Activated T-cell treated with anti-CD3 and anti-CD28 coated beads, Interleukin-2, amount 50 U/mL, for 72 hours (primary cell): ENCODE measurements at regions not wholly inside any gene's neighbourhood (a gene's known extent, or its start where the extent isn't known, plus 50 kb on each side); places are given as distances from the start of the nearest gene placed in this dataset.

Experiments
- ATAC-seq, 2 donors: fragments of 150-1000 bp; cut with Tn5 transposase; replicated peaks in 1 of 2; 2 replicates each; pipeline ENCODE4 v1.10.0; 2021; ENCODE audit warnings: moderate library complexity in 2 of 2, mild to moderate bottlenecking in 1 of 2
- DNase-seq, 2 donors: peaks; one replicate each; pipeline ENCODE4 v3.0.0; 2021 to 2022; ENCODE audit warnings: mixed read lengths in 1 of 2
- H3K27ac Mint-ChIP-seq: one replicate; pipeline ENCODE4 v1.8.0; 2022; ENCODE audit warnings: mild to moderate bottlenecking, moderate library complexity, mixed read lengths
- H3K27me3 Mint-ChIP-seq: one replicate; pipeline ENCODE4 v1.8.0; 2022; ENCODE audit warnings: low read depth, mixed read lengths
- H3K36me3 Mint-ChIP-seq, 2 donors: one replicate each; pipeline ENCODE4 v1.8.0; 2022; ENCODE audit warnings: mixed read lengths in 2 of 2, mild to moderate bottlenecking in 1 of 2; ENCODE audit not compliant: insufficient read depth in 2 of 2
- H3K4me1 Mint-ChIP-seq: one replicate; pipeline ENCODE4 v1.8.0; 2022; ENCODE audit warnings: low read depth, mixed read lengths
- H3K4me3 Mint-ChIP-seq, 2 donors: one replicate each; pipeline ENCODE4 v1.8.0; 2022; ENCODE audit warnings: mild to moderate bottlenecking in 2 of 2, mixed read lengths in 2 of 2, moderate library complexity in 2 of 2
- H3K9me3 Mint-ChIP-seq, 2 donors: one replicate each; pipeline ENCODE4 v1.8.0; 2022; ENCODE audit warnings: mixed read lengths in 2 of 2

GRCh38 chr3:27978440-27978839, 256.3 kb upstream of the EOMES start:
- no peak overlapping the region for H3K4me3 Mint-ChIP-seq
- peaks cover 0 to 1% of the 10 kb centered on the region in 2 donors for H3K9me3 Mint-ChIP-seq
- no peak for DNase-seq
- peaks cover 2 to 3% of the 10 kb centered on the region in 2 donors for H3K36me3 Mint-ChIP-seq
- no peak overlapping the region for H3K27ac Mint-ChIP-seq
- no peaks in the 10 kb centered on the region for H3K27me3 Mint-ChIP-seq
- H3K4me1 Mint-ChIP-seq, result no peaks in the 10 kb centered on the region
- ATAC-seq, result no peak

GRCh38 chr3:27985369-27986035, 255.9 kb upstream of the CMC1 start:
- DNase-seq (no peak), ATAC-seq (no peak)
- Mint-ChIP-seq H3K4me1 (no peaks in the 10 kb centered on the region), H3K27ac (no peak overlapping the region), H3K36me3 (peaks cover 2% of the 10 kb centered on the region in 2 donors), H3K4me3 (no peak overlapping the region), H3K27me3 (no peaks in the 10 kb centered on the region), H3K9me3 (peaks cover 1 to 2% of the 10 kb centered on the region in 2 donors)

- DNase-seq (no peak), ATAC-seq (no peak)
- no peak overlapping the region for H3K27ac Mint-ChIP-seq
- no peaks in the 10 kb centered on the region for H3K27me3 Mint-ChIP-seq
- no peaks in the 10 kb centered on the region for H3K4me1 Mint-ChIP-seq
- H3K9me3 Mint-ChIP-seq, result peaks cover 0 to 2% of the 10 kb centered on the region in 2 donors
- no peak overlapping the region for H3K4me3 Mint-ChIP-seq
- H3K36me3 Mint-ChIP-seq, result peaks cover 2% of the 10 kb centered on the region in 2 donors
Observed at GRCh38 chr3:27986234-27986879, 255.1 kb upstream of the CMC1 start.

GRCh38 chr3:27990324-27990723, 251.1 kb upstream of the CMC1 start:
- no peaks in the 10 kb centered on the region for H3K36me3 Mint-ChIP-seq
- no peaks in the 10 kb centered on the region for H3K9me3 Mint-ChIP-seq
- H3K27me3 Mint-ChIP-seq, result no peaks in the 10 kb centered on the region
- ATAC-seq (no peak), DNase-seq (no peak)
- H3K27ac Mint-ChIP-seq, result no peak overlapping the region
- no peak overlapping the region for H3K4me3 Mint-ChIP-seq
- H3K4me1 Mint-ChIP-seq, result no peaks in the 10 kb centered on the region

- DNase-seq (no peak), ATAC-seq (no peak)
- no peaks in the 10 kb centered on the region for H3K27me3 Mint-ChIP-seq
- no peak overlapping the region for H3K27ac Mint-ChIP-seq
- H3K4me3 Mint-ChIP-seq, result no peak overlapping the region
- H3K9me3 Mint-ChIP-seq, result no peaks in the 10 kb centered on the region
- H3K4me1 Mint-ChIP-seq, result no peaks in the 10 kb centered on the region
- no peaks in the 10 kb centered on the region for H3K36me3 Mint-ChIP-seq
Observed at GRCh38 chr3:27990837-27991236, 250.6 kb upstream of the CMC1 start.

- DNase-seq (no peak), ATAC-seq (no peak)
- Mint-ChIP-seq H3K27ac (no peak overlapping the region), H3K36me3 (no peaks in the 10 kb centered on the region), H3K9me3 (peaks cover 0 to 2% of the 10 kb centered on the region in 2 donors), H3K27me3 (no peaks in the 10 kb centered on the region), H3K4me3 (no peak overlapping the region), H3K4me1 (no peaks in the 10 kb centered on the region)
Observed at GRCh38 chr3:27993051-27993450, 248.4 kb upstream of the CMC1 start.

- DNase-seq, result no peak
- ATAC-seq, result no peak
- Mint-ChIP-seq H3K9me3 (peaks cover 5 to 10% of the 10 kb centered on the region in 2 donors), H3K36me3 (peaks cover 6 to 7% of the 10 kb centered on the region in 2 donors), H3K27me3 (no peaks in the 10 kb centered on the region), H3K4me3 (no peak overlapping the region), H3K4me1 (no peaks in the 10 kb centered on the region), H3K27ac (no peak overlapping the region)
Observed at GRCh38 chr3:28000608-28001007, 240.8 kb upstream of the CMC1 start.

GRCh38 chr3:28008235-28008634, 233.2 kb upstream of the CMC1 start:
- Mint-ChIP-seq H3K4me1 (no peaks in the 10 kb centered on the region), H3K9me3 (peaks cover 2% of the 10 kb centered on the region in 2 donors), H3K27ac (peak overlapping the region; percentile 64), H3K27me3 (no peaks in the 10 kb centered on the region), H3K4me3 (peak overlapping the region in 1 of 2 donors; percentile 57), H3K36me3 (peaks cover 2% of the 10 kb centered on the region in 2 donors)
- no peak for ATAC-seq
- no peak for DNase-seq

- no peaks in the 10 kb centered on the region for H3K27me3 Mint-ChIP-seq
- H3K9me3 Mint-ChIP-seq, result peaks cover 0 to 2% of the 10 kb centered on the region in 2 donors
- DNase-seq (no peak), ATAC-seq (no peak)
- H3K36me3 Mint-ChIP-seq, result no peaks in the 10 kb centered on the region
- no peaks in the 10 kb centered on the region for H3K4me1 Mint-ChIP-seq
- H3K27ac Mint-ChIP-seq, result no peak overlapping the region
- no peak overlapping the region for H3K4me3 Mint-ChIP-seq
Observed at GRCh38 chr3:28012830-28013229, 228.6 kb upstream of the CMC1 start.

GRCh38 chr3:28013864-28014473, 227.4 kb upstream of the CMC1 start:
- Mint-ChIP-seq H3K36me3 (no peaks in the 10 kb centered on the region), H3K27ac (no peak overlapping the region), H3K27me3 (no peaks in the 10 kb centered on the region), H3K4me1 (no peaks in the 10 kb centered on the region), H3K9me3 (peaks cover 0 to 2% of the 10 kb centered on the region in 2 donors), H3K4me3 (no peak overlapping the region)
- ATAC-seq (no peak), DNase-seq (no peak)

- DNase-seq (no peak), ATAC-seq (peak in 1 of 2 donors; percentile 19)
- no peak overlapping the region for H3K27ac Mint-ChIP-seq
- H3K9me3 Mint-ChIP-seq, result peaks cover 4 to 6% of the 10 kb centered on the region in 2 donors
- no peak overlapping the region for H3K4me3 Mint-ChIP-seq
- peaks cover 6% of the 10 kb centered on the region in 2 donors for H3K36me3 Mint-ChIP-seq
- H3K27me3 Mint-ChIP-seq, result no peaks in the 10 kb centered on the region
- H3K4me1 Mint-ChIP-seq, result peaks cover 9% of the 10 kb centered on the region
Observed at GRCh38 chr3:28018925-28019718, 222.3 kb upstream of the CMC1 start.

GRCh38 chr3:28019740-28020139, 221.7 kb upstream of the CMC1 start:
- Mint-ChIP-seq H3K27ac (no peak overlapping the region), H3K9me3 (peaks cover 4 to 7% of the 10 kb centered on the region in 2 donors), H3K4me1 (peaks cover 9% of the 10 kb centered on the region), H3K27me3 (no peaks in the 10 kb centered on the region), H3K4me3 (peak overlapping the region in 1 of 2 donors; percentile 34), H3K36me3 (peaks cover 6 to 7% of the 10 kb centered on the region in 2 donors)
- DNase-seq, result no peak
- ATAC-seq, result peak; percentile 64 to 92

- ATAC-seq (no peak), DNase-seq (no peak)
- Mint-ChIP-seq H3K9me3 (peaks cover 2 to 15% of the 10 kb centered on the region in 2 donors), H3K4me1 (peaks cover 9% of the 10 kb centered on the region), H3K36me3 (peaks cover 6 to 14% of the 10 kb centered on the region in 2 donors), H3K27me3 (peaks cover 11% of the 10 kb centered on the region), H3K4me3 (no peak overlapping the region), H3K27ac (no peak overlapping the region)
Observed at GRCh38 chr3:28022916-28023315, 218.5 kb upstream of the CMC1 start.
